ENCODE measurements at regions not wholly inside any gene's neighbourhood (a gene's known extent, or its start where the extent isn't known, plus 50 kb on each side); places are given as distances from the start of the nearest gene placed in this dataset.

DNA sequence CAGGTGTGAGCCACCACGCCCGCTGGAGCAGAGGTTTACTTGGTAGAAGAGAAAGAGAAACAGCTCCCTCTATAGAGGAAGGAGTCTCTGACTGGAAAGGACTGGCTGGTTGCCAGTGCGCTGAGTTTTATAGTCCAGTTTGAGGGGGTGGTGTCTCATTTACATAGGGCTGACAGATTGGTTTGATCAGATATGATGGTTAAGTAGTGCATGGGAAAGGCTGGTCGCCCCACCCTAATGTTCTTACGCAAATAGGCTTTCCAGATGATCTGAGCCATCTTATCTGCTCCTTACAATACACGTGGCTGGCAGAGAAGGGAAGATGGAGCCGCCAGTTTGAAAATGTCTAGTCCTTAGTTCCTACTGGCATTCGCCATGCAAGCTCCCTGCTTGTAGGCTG is 439.5 kb downstream of the NAF1 start:
- H3K4me3 ChIP-seq (ENCODE audit: low read depth, low read length), result no peak overlapping the region
- TF ChIP-seq, protein P1, sequence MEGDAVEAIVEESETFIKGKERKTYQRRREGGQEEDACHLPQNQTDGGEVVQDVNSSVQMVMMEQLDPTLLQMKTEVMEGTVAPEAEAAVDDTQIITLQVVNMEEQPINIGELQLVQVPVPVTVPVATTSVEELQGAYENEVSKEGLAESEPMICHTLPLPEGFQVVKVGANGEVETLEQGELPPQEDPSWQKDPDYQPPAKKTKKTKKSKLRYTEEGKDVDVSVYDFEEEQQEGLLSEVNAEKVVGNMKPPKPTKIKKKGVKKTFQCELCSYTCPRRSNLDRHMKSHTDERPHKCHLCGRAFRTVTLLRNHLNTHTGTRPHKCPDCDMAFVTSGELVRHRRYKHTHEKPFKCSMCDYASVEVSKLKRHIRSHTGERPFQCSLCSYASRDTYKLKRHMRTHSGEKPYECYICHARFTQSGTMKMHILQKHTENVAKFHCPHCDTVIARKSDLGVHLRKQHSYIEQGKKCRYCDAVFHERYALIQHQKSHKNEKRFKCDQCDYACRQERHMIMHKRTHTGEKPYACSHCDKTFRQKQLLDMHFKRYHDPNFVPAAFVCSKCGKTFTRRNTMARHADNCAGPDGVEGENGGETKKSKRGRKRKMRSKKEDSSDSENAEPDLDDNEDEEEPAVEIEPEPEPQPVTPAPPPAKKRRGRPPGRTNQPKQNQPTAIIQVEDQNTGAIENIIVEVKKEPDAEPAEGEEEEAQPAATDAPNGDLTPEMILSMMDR (IDR thresholded peaks at IDR 0.05; ENCODE audit: low read depth, low read length), result no peak
- H3K27ac ChIP-seq (ENCODE audit: low read depth, low read length), result no peak overlapping the region
- H3K27me3 ChIP-seq (ENCODE audit: control insufficient read depth, insufficient read depth, low read length), result no peaks in the 10 kb centered on the region
- POLR2A ChIA-PET, result no interaction called here
- DNase-seq (ENCODE audit: low read depth, low spot score), result no peak
- peaks cover 8% of the 10 kb centered on the region; the same call in 1 of the 2 replicates for H3K9me3 ChIP-seq (ENCODE audit: control insufficient read depth, insufficient read depth, low read length)
- CTCF ChIA-PET, result no interaction called here

- ChIA-PET CTCF (no interaction called here), POLR2A (no interaction called here)
- TF ChIP-seq, protein P1 (IDR thresholded peaks at IDR 0.05; ENCODE audit: low read depth, low read length), result no peak
- H3K9me3 ChIP-seq (ENCODE audit: control insufficient read depth, insufficient read depth, low read length), result no peaks in the 10 kb centered on the region
- no peak for DNase-seq (ENCODE audit: low read depth, low spot score)
- H3K27me3 ChIP-seq (ENCODE audit: control insufficient read depth, insufficient read depth, low read length), result no peaks in the 10 kb centered on the region
- no peak overlapping the region for H3K27ac ChIP-seq (ENCODE audit: low read depth, low read length)
- H3K4me3 ChIP-seq (ENCODE audit: low read depth, low read length), result no peak overlapping the region
Measured at GRCh38 chr4:162715401-162715800, 451.3 kb downstream of the NAF1 start.

DNA sequence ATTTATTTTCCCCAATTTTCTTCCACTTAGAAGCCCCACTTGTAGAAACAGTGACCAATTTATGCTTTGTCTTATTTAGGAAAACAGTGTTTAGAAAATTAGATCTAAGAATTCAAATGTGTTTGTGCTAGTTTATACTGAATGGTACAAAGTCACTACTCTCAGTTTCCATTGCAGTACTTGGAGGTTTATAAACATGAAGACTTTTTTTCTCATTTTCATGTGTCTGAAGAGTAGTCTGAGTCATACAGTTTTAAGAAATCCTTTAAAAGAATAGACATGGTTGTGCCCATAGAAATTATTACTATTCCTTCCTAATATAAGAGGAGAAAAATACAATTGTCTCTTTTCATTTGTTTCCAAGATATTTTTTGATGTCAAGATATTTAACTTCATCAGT is 458.7 kb downstream of the NAF1 start:
- Histone ChIP-seq H3K27ac (ENCODE audit: low read depth, low read length) (no peak overlapping the region), H3K9me3 (ENCODE audit: control insufficient read depth, insufficient read depth, low read length) (peaks cover 3% of the 10 kb centered on the region; the same call in 1 of the 2 replicates), H3K4me3 (ENCODE audit: low read depth, low read length) (no peak overlapping the region), H3K27me3 (ENCODE audit: control insufficient read depth, insufficient read depth, low read length) (no peaks in the 10 kb centered on the region)
- DNase-seq (ENCODE audit: low read depth, low spot score), result no peak
- TF ChIP-seq, protein P1 (IDR thresholded peaks at IDR 0.05; ENCODE audit: low read depth, low read length), result no peak
- ChIA-PET POLR2A (no interaction called here), CTCF (no interaction called here)

DNA sequence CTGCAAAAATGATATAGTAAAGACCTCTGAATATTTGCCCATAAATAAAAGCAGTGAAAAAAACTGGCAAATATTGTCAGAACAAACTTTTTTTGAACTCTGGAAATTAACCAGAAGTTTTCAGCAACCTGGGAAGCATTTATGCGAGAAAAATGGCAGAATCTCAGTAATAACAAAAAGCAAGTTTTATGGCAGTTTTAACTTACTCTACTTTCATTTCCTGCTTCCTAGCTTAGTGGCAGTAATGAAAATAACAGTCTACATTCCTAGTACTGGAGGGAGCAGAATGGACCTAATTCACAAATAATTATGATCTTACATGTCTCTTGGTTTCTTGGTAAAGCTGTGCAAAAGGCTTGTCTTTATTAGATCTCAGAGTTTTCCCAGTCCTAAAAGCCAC is 460.1 kb downstream of the NAF1 start:
- Histone ChIP-seq H3K27ac (ENCODE audit: low read depth, low read length) (no peak overlapping the region), H3K9me3 (ENCODE audit: control insufficient read depth, insufficient read depth, low read length) (peaks cover 3% of the 10 kb centered on the region; the same call in 1 of the 2 replicates), H3K27me3 (ENCODE audit: control insufficient read depth, insufficient read depth, low read length) (no peaks in the 10 kb centered on the region), H3K4me3 (ENCODE audit: low read depth, low read length) (no peak overlapping the region)
- ChIA-PET POLR2A (no interaction called here), CTCF (no interaction called here)
- no peak for DNase-seq (ENCODE audit: low read depth, low spot score)
- TF ChIP-seq, protein P1 (IDR thresholded peaks at IDR 0.05; ENCODE audit: low read depth, low read length), result no peak

- DNase-seq (ENCODE audit: low read depth, low spot score), result no peak
- Histone ChIP-seq H3K27me3 (ENCODE audit: control insufficient read depth, insufficient read depth, low read length) (no peaks in the 10 kb centered on the region), H3K4me3 (ENCODE audit: low read depth, low read length) (no peak overlapping the region), H3K27ac (ENCODE audit: low read depth, low read length) (no peak overlapping the region), H3K9me3 (ENCODE audit: control insufficient read depth, insufficient read depth, low read length) (peaks cover 3% of the 10 kb centered on the region; the same call in 1 of the 2 replicates)
- TF ChIP-seq, protein P1 (IDR thresholded peaks at IDR 0.05; ENCODE audit: low read depth, low read length), result no peak
- ChIA-PET CTCF (no interaction called here), POLR2A (no interaction called here)
Measured at GRCh38 chr4:162706051-162706450, 460.6 kb downstream of the NAF1 start.

Measured in AG04450 (cell line).